ENCODE measurements at regions not wholly inside any gene's neighbourhood (a gene's known extent, or its start where the extent isn't known, plus 50 kb on each side); places are given as distances from the start of the nearest gene placed in this dataset.

DNA sequence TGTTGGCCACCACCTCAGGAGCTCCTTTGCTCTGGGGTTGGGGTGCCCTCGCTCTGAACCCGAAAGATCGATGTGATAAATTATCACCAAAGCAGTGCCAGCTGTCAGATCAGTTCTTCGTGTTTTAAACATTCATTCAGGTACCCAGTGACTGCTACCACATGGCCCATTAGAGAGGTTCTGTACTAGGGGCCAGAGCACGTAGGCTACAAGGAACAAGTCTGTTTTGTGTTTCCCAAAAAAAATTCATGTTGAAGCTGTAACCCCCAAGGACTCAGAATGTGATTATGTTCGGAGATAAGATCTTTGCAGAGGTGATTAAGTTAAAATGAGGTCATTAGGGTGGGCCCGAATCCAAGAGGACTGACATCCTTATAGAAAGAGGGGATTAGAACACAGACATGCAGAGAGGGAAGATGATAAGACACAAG, 526.9 kb downstream of the NPHP4 start:
- no peak for DNase-seq (ENCODE audit: low spot score)

- no peak for DNase-seq (ENCODE audit: low spot score)
These were observed 527.9 kb downstream of the NPHP4 start for GRCh38 chr1:5464366-5464765.

DNA sequence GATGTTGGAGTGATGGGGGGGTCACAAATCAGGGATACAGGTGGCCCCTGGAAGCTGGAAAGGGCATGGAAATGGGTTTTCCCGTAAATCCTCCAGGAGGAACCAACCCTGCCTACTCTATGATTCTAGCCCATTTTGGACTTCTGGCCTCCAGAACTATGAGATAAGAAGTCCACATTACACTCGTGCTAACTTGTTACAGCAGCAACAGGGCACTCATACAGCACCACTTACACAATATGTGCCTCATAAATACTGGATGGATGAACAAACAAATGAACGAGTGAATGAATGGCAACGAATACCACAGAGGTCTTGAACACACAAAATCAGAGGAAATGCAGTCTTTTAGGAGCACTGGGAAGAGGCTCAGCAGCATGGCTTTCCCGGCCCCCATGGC, 531.3 kb downstream of the NPHP4 start:
- no peak for DNase-seq (ENCODE audit: low spot score)

DNA sequence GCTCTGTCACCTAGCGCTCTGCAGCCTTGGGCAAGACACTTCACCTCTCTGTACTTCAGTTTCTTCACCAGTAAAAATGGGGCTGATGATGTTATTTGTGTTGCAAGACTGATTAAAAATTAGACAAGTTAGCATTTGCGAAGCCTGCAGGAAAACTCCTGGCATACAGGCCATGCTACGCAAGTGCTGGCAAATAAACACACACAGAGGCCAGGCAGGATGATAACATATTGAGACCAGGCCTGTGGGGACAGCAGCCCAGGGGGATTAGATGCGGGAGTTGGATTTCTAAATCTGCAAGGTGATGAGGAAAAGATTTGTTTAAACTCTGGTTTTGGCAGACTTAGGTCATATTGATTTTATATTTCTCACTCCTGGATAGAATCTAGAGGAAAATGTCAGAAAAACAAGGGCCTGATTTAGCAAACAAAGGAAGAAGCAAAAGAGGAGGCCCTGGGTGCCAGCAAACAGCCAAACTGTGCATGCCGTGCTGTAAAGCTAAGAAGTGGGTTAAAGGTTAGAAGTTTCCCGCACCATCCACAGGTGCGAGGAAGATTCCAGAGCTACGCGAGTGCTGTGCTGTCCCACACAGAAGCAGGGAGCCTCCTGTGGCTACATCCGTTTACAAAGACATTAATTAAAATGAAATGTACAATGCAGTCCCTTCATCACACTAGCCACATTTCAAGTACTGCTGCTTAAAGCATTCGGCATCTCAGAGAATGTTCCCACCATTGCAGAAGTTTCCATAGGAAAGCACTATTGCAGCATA, 532.2 kb downstream of the NPHP4 start:
- DNase-seq (ENCODE audit: low spot score), result no peak

GRCh38 chr1:5458248-5458647, 534.0 kb downstream of the NPHP4 start:
- no peak for DNase-seq (ENCODE audit: low spot score)

DNA sequence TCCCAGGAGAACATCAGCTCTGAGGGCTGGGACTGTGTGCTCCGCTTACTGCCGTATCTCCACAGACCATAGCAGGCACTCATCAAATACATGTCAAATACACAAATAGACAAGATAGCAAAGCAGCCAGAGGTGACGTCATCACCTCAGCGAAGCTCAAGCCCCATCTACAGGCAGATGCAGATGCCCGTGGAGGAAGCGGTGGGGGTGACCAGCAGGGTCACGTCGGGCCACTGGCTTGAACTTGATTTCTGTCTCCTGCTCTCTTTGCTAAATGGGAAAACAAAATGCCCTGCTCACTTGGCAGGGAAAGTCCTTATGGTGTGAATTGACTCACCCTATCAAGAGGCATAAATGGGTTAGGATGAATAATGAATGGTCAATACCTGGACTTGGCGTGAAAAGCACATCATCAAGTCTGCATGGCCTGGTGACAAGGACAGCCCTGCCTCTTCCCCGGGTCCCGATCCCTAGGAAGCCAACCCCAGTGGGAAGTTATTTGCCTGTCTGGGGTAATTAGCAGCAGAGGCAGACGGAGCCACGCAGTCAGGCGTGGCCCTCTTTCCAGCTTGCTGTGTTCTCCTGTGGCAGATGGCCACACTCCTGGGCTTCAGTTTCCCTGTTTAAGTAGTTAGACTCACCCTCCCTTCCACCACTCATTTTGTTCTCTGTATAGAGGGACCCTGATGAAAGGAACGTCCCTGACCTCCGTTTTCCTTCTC, 536.0 kb downstream of the NPHP4 start:
- no peak for DNase-seq (ENCODE audit: low spot score)

DNA sequence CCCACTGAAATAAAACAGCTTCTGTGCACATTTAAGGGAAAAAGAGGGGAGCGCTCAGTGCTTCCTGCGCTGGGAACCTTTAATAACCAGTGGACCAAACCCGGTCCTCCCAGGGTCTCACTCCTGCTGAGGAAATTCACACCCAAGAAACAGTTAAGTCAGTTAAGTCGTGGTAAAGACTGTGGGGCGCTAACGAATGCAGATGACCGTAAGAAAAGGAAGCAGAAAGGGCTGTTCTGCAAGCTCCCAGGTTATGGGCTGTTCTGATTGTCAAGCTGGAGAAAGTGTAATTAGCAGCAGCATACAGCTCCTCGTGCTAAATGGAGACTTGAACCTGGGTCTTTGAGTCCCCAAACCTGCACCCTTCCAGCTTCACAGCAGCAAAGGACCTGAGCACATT, 536.6 kb downstream of the NPHP4 start:
- no peak for DNase-seq (ENCODE audit: low spot score)

DNA sequence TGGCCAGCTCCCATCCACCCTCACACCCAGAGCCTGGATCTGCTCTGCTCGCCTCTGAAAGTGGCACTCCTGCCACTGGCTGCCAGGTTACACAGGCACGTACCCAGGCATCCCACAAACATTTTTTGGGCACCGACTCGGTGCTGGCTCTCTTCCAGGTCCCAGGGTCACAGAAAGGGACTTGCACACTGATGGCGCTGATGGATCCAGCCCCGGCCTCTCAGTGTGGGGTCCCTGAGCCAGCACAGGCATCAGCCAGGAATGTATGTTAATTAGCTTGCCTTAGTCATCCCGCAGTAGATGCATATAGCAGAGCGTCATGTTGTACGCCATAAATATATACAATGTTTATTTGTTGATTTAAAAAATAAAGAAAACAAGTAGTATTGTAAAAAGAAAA, 537.2 kb downstream of the NPHP4 start:
- no peak for DNase-seq (ENCODE audit: low spot score)

DNA sequence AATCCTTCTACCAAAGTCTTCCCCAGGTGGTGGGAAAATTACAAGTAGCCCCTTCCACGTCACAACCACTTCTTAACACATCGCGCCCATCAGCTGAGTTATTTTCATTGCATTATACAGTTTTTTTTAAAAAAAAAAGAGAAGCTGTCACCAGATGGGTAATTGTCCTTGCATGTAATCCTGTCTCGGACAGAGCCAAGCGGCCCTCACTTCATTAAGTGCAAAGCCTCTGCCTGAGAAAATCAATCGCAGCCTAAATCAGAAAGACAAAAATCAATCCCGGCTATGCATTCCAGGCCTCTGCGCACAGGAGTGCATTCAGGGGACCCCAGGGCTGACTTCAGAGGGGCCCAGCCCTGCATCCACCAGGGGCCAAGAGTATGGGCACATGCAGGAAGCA, 538.9 kb downstream of the NPHP4 start:
- no peak for DNase-seq (ENCODE audit: low spot score)

DNA sequence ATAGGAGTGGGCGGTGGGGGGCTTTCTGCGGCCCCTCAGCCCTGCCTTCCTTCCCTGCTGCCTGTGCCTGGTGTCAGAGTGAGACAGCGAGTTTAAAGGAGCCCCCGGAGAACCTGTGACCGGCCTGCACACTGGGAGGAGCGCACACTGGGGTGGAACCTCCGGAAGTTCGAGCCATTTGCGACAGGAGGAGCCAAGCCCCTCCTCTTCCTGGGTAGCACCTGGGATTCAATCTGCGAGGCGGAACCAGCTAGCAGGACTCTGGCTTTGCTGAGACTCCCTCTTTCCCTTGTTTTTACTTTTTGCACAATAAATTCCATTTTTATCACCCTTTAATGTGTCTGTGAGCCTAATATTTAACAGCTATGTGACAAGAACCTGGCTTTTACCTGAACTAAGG, 540.6 kb downstream of the NPHP4 start:
- no peak for DNase-seq (ENCODE audit: low spot score)

DNA sequence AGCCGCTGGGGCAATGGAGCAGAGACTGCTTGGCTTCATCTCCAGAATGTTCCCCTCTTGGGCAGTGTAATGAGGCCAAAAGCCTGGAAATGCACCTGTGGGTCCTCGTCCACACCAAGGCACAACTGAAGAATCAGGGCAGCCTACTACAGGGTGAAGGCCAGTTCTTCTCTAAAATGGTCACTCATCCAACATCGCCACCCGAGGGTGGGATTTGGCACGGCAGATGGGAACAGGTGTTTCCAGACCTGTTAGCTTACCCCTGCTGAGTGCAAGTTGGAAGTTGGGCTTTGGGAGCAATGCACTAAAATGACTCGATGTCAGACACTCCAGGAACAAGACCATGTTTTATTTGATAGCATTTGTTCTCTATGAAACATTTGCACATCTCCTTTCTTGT, 543.7 kb downstream of the NPHP4 start:
- no peak for DNase-seq (ENCODE audit: low spot score)

- no peak for DNase-seq (ENCODE audit: low spot score)
These were observed 544.7 kb downstream of the NPHP4 start for GRCh38 chr1:5447503-5447960.

DNA sequence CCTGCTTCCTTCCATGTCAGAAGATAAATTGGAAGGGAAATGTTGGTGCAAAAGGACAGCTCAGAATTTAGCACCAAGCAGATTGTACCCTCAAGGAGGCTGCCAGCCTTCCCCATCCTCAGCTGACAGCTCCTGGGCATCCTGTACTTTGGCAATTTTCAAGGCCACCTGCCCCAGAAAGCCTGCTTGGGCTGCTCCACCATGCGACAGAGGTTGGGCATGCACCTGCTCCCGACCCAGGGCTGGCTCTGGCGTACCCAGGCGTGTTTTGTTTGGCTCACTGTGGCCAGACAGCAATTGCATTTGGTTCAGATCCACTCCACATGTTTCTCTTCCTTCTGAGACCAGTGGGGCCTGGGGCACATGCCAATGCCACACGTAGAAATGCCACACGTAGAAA, 547.8 kb downstream of the NPHP4 start:
- DNase-seq (ENCODE audit: low spot score), result no peak

GRCh38 chr1:5436808-5437207, 555.4 kb downstream of the NPHP4 start:
- no peak for DNase-seq (ENCODE audit: low spot score)

DNA sequence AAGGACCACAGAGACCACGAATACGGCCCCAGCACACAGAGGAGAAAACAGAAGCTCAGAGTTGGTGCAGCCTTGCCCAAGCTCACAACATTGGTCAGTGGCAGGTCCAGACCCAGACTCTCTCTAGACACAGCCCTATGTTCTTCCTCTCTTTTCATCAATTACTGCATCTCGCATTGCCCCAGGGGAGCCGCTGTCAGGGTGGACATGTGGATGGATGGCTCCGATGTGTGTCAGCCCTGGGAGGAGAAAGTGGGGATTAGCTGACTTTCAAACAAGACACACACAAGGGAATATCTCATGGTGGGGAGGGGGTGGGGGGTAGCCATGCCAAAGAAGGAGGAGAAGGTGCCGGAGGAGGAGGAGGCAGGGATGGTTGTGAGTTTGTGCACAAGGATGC, 556.8 kb downstream of the NPHP4 start:
- DNase-seq (ENCODE audit: low spot score), result no peak

DNA sequence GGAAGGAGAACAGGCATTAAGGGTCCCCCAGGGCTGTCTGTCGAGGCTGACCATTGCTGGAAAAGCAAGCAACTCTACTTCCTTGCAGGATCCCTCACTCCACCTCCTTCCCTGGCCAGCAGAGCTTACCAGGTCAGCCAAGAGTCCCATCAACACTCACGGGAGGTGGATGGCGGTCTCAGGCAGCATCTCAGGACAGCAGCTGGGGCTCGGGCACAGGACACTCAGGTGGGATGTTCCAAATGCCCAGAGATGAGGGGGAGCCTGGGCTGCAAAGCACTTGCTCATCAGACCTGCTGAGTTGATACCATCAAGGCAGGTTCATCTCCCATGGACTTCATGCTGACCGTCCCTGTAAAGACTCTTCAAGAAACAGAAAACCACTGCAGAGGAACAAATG, 559.8 kb downstream of the NPHP4 start:
- no peak for DNase-seq (ENCODE audit: low spot score)

DNA sequence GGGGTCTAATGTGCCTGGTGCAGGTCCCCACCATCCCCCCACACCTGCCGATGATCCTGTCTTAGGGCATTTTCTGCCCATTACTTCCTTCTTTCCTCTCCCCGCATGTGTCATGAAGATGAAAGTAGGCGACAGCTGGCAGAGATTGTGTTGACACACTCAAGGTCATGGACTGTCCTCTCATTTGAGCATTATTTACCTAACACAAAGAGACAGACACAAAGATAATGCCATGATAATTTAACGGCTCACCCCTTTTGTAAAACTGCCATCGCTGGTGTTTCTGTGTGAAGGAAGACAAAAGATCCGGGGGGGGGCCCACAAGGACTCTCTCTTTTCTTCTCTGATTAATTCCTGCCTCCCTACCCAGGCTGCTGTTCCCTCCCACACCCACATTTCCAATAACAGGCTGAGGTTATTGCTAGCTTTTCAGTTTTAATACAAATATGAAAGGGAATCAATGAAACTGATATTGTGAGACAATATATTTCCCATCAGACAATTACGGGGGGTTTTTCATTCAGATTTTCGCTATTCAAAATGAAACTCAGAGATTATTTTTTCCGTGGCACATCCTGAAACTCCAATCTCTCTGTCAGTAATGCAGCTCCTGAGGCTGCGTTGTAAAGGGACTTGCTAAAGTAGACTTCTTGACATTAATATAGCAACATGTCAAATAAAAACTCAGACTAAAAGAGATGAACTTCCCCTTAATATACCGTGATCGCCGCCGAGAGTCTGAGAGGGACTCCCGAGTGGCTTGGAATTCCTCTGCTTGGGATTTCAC, 561.1 kb downstream of the NPHP4 start:
- DNase-seq (ENCODE audit: low spot score), result no peak

GRCh38 chr1:5430136-5430535, 562.1 kb downstream of the NPHP4 start:
- DNase-seq (ENCODE audit: low spot score), result no peak

DNA sequence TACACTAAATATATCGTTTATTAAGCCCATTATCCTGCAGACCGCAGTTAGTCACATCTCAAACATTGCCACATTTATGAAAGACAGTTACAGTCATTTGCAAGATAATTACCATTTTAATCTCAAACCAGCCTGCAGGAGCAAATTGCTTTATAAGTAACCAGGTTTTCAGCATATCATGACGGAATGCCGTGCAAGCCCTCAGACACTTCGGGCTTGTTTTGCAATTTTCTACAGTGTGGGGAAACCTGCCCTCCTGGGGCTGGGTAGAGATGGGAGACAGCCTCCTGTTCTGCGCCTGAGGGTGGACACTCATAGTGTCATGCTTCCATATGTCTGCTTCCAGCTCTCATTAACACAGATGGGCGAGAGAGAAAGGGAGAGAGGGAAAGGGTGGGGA, 563.9 kb downstream of the NPHP4 start:
- no peak for DNase-seq (ENCODE audit: low spot score)

GRCh38 chr1:5427026-5427613, 565.1 kb downstream of the NPHP4 start:
- DNase-seq (ENCODE audit: low spot score), result no peak

DNA sequence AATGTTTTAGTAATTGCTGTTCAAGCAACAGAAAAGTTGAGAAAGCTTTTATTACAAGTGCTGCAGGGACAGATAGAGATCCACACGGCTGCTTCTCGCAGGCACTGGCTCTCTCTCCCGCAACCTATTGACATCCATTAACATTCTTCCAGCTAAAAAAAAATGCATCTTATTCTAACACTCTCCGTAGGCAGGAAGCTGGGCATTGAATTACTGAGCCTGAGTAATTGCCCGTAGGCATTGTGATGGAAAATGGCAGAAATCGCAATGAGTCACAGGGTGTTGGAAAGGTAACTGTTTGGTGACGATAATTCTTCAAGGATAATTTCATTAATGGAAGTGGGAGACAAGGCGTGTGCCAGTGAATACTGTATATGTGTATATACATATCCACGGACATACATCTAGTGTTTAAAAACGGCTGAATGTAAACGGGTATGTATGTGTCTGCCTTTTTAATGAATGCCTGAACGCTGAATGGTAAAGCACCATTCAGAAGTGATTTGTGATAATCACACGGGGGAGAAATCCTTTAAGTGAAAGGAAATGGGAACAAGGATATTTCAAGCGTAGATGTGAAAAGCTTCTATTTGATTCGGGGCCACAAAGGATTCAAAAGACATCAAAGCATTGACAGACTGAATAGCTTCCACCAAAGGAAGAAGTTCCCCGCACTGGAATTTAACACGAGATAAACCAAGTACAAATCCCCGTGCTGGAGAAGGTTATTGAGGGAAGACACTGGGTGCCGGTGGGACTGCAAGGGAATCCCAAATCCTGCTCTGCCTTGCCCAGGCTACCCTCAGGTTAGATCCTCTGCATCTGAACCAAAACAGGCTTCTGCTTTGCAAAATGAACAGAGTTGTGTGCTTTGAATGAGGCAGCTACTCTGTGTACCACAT, 567.2 kb downstream of the NPHP4 start:
- no peak for DNase-seq (ENCODE audit: low spot score)
